ENCODE measurements at regions not wholly inside any gene's neighbourhood (a gene's known extent, or its start where the extent isn't known, plus 50 kb on each side); places are given as distances from the start of the nearest gene placed in this dataset.

DNA sequence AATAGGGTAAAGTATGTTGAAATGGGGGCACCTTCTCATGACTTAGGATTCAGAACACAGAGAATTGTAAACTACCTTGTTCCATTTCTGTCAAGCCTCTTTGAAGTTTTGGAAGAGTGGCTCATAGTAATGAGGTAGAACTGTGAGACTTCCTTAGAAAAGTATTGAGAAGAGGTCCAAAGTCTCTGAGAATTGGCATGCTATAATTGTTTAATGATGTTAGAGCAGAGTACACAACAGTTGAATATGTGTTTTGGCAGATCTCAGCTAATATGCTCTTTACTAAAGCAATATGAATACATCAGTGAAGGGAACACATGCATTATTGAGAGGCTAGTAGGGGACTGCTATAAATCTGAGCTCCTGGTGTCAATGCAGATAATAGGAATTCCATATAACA lies 579.4 kb upstream of the RIOK2 start:
- Histone ChIP-seq H3K27me3 (ENCODE audit: control insufficient read depth, insufficient read depth, low read length) (no peaks in the 10 kb centered on the region), H3K27ac (ENCODE audit: low read depth, low read length) (no peak overlapping the region), H3K4me3 (ENCODE audit: low read depth, low read length) (no peak overlapping the region), H3K9ac (ENCODE audit: low read length) (no peak overlapping the region), H3K36me3 (ENCODE audit: control insufficient read depth, insufficient read depth, low read length) (no peaks in the 10 kb centered on the region), H3K9me3 (ENCODE audit: control insufficient read depth, insufficient read depth, low read depth, low read length) (no peaks in the 10 kb centered on the region), H3K4me1 (ENCODE audit: control insufficient read depth, insufficient read depth, low read length) (no peaks in the 10 kb centered on the region)

DNA sequence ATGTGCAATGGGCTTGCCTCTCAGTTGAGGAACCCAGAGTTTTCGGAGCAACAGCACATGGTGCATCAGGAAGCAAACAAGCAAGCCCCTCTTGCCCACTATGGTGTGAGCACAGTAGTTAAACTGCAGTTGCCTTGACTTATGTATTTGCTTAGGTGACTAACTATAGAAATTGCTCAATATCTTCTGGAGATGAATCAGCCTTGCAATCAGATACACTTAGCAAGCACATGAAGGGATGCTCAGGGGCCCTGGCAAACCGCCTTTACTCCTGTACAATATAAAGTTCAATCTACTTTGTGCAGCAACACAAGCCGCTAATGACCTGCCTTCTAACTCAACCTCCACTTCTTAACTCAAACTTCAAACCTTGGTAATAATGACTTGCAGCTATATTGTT lies 581.7 kb upstream of the RIOK2 start:
- H3K27me3 ChIP-seq (ENCODE audit: control insufficient read depth, insufficient read depth, low read length), result no peaks in the 10 kb centered on the region
- H3K9ac ChIP-seq (ENCODE audit: low read length), result no peak overlapping the region
- H3K9me3 ChIP-seq (ENCODE audit: control insufficient read depth, insufficient read depth, low read depth, low read length), result no peaks in the 10 kb centered on the region
- H3K36me3 ChIP-seq (ENCODE audit: control insufficient read depth, insufficient read depth, low read length), result no peaks in the 10 kb centered on the region
- no peak overlapping the region for H3K27ac ChIP-seq (ENCODE audit: low read depth, low read length)
- no peaks in the 10 kb centered on the region for H3K4me1 ChIP-seq (ENCODE audit: control insufficient read depth, insufficient read depth, low read length)
- H3K4me3 ChIP-seq (ENCODE audit: low read depth, low read length), result no peak overlapping the region

DNA sequence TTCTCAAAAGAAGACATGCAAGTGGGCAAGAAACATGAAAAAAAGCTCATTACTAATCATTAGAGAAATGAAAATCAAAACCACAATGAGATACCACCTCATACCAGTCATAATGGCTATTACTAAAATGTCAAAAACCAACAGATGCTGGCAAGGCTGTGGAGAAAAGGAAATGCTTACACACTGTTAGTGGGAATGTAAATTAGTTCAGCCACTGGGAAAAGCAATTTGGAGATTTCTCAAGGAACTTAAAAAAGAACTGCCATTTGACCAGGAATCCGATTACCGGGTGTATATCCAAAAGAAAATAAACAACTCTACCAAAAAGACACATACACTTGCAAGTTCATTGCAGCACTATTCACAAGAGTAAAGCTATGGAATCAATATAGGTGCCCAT lies 595.4 kb upstream of the RIOK2 start:
- Histone ChIP-seq H3K36me3 (ENCODE audit: control insufficient read depth, insufficient read depth, low read length) (no peaks in the 10 kb centered on the region), H3K4me3 (ENCODE audit: low read depth, low read length) (no peak overlapping the region), H3K27ac (ENCODE audit: low read depth, low read length) (no peak overlapping the region), H3K9me3 (ENCODE audit: control insufficient read depth, insufficient read depth, low read depth, low read length) (no peaks in the 10 kb centered on the region), H3K9ac (ENCODE audit: low read length) (no peak overlapping the region), H3K27me3 (ENCODE audit: control insufficient read depth, insufficient read depth, low read length) (no peaks in the 10 kb centered on the region), H3K4me1 (ENCODE audit: control insufficient read depth, insufficient read depth, low read length) (no peaks in the 10 kb centered on the region)

DNA sequence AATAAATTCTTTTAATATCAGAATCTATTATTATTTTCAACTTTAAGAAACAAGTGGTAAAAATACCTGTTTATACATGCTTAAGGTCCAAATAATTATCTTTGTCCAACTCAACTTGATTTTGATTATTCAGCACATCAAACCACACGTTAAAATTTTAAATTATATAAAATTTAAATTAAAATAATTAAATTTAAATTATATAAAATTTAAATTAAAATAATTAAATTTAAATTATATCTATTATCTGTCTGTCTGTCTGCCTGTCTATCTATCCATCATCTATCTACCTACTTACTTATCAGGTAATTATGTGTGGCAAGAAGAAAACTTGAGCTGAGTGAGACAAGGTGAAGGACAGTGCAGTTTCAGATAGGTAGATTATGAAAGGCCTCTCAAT lies 605.3 kb upstream of the RIOK2 start:
- H3K4me1 ChIP-seq (ENCODE audit: control insufficient read depth, insufficient read depth, low read length), result no peaks in the 10 kb centered on the region
- no peak overlapping the region for H3K27ac ChIP-seq (ENCODE audit: low read depth, low read length)

DNA sequence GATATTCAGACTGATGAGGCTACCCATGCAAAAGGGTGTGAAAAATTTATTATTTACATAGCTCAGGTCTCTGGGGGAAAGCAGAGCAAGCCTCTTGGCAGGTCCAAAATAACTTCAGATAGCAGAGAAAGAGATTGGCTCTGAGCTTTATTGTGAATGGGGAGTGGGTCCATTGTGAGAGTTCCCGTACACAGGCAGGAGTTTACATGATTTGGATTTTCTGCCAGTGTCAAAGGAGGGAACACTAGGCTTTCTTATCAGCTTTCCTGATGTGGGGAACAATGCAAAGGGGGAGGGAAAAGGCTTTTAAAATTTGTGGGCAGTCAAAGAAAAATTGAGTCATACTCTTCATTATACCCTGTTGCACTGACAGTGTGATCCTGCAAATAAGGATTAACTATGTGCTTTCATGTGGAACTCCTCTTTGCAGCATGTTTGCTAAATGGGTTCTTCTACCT lies 615.0 kb upstream of the RIOK2 start:
- no peaks in the 10 kb centered on the region for H3K4me1 ChIP-seq (ENCODE audit: control insufficient read depth, insufficient read depth, low read length)
- no peaks in the 10 kb centered on the region for H3K27me3 ChIP-seq (ENCODE audit: control insufficient read depth, insufficient read depth, low read length)
- no peaks in the 10 kb centered on the region for H3K36me3 ChIP-seq (ENCODE audit: control insufficient read depth, insufficient read depth, low read length)
- no peak overlapping the region for H3K4me3 ChIP-seq (ENCODE audit: low read depth, low read length)
- H3K9me3 ChIP-seq (ENCODE audit: control insufficient read depth, insufficient read depth, low read depth, low read length), result no peaks in the 10 kb centered on the region
- H3K27ac ChIP-seq (ENCODE audit: low read depth, low read length), result no peak overlapping the region
- no peak overlapping the region for H3K9ac ChIP-seq (ENCODE audit: low read length)

More for the DNA sequence above, 605.3 kb upstream of the RIOK2 start:
- no peaks in the 10 kb centered on the region for H3K27me3 ChIP-seq (ENCODE audit: control insufficient read depth, insufficient read depth, low read length)
- H3K4me3 ChIP-seq (ENCODE audit: low read depth, low read length), result no peak overlapping the region
- no peak overlapping the region for H3K9ac ChIP-seq (ENCODE audit: low read length)
- H3K36me3 ChIP-seq (ENCODE audit: control insufficient read depth, insufficient read depth, low read length), result no peaks in the 10 kb centered on the region
- no peaks in the 10 kb centered on the region for H3K9me3 ChIP-seq (ENCODE audit: control insufficient read depth, insufficient read depth, low read depth, low read length)

DNA sequence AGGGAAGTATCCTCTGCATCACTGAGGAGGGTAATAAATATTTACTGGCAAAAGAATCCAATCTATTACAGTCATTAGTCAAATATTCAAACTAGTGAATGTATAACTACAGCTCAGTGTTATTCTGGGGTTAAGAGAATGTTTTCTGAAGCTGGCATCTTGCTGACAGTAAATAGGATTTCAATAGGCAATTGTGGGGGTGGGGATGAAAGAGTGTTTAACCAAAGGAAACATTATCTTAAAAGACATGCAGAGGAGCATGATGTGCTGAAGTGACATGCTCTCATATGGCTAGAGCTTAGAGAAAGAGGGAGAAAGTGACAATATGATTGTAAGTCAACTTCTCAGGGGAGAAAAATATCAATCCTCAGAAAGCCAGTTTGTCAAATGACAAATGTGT lies 618.4 kb upstream of the RIOK2 start:
- Histone ChIP-seq H3K36me3 (ENCODE audit: control insufficient read depth, insufficient read depth, low read length) (no peaks in the 10 kb centered on the region), H3K27ac (ENCODE audit: low read depth, low read length) (no peak overlapping the region), H3K4me1 (ENCODE audit: control insufficient read depth, insufficient read depth, low read length) (no peaks in the 10 kb centered on the region), H3K9me3 (ENCODE audit: control insufficient read depth, insufficient read depth, low read depth, low read length) (peaks cover 10% of the 10 kb centered on the region), H3K9ac (ENCODE audit: low read length) (no peak overlapping the region), H3K4me3 (ENCODE audit: low read depth, low read length) (no peak overlapping the region), H3K27me3 (ENCODE audit: control insufficient read depth, insufficient read depth, low read length) (no peaks in the 10 kb centered on the region)

DNA sequence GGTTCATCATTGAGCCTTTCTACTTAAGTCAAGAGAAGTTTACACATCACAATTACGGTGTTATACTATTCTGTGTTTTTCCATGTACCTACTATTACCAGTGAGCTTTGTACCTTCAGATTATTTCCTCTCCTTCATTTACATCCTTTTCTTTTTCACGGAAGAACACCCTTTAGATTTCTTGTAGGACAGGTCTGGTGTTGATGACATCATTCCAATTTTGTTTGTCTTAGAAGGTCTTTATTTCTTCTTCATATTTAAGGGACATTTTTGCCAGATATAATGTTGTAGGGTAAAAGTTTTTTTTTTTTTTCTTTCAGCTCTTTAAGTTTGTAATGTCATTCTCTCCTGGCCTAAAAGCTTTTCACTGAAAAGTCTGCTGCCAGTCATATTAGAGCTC lies 637.1 kb upstream of the RIOK2 start:
- Histone ChIP-seq H3K4me1 (ENCODE audit: control insufficient read depth, insufficient read depth, low read length) (no peaks in the 10 kb centered on the region), H3K27me3 (ENCODE audit: control insufficient read depth, insufficient read depth, low read length) (no peaks in the 10 kb centered on the region), H3K4me3 (ENCODE audit: low read depth, low read length) (no peak overlapping the region), H3K9me3 (ENCODE audit: control insufficient read depth, insufficient read depth, low read depth, low read length) (0 out of 2 replicates have a peak, but pooled peaks cover 4% of the 10 kb centered on the region), H3K27ac (ENCODE audit: low read depth, low read length) (no peak overlapping the region), H3K9ac (ENCODE audit: low read length) (no peak overlapping the region), H3K36me3 (ENCODE audit: control insufficient read depth, insufficient read depth, low read length) (no peaks in the 10 kb centered on the region)

DNA sequence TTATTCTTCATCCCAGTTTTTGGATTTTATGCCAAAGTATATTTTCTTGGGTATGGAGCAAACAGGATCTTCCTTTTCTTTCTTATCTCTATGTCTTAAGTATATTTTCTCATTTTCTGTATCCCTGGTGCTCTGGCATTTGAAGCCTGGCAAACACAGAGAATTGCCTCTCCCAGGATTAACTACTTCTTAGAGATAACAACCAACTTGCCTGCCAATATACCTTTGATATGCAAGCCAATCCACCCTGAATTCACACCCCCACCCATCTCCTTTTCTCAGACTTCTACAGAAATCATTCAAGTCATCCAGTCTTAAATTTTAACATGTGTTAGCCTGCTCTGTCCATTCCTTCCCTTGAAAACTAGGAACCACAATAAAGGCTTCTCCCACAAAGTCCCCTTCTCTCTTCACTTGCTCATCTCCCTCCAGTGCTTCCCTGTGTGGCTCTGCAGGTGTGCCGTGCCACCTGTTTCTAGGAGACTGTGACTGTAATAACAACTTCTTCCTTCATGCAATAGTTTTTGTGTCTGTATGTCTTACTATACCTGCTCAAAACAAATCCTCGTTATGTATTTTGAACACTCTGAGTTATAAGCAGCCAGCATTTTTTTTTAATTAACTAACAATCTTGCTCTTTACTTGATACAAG lies 649.7 kb upstream of the RIOK2 start:
- H3K4me3 ChIP-seq (ENCODE audit: low read depth, low read length), result no peak overlapping the region
- H3K27me3 ChIP-seq (ENCODE audit: control insufficient read depth, insufficient read depth, low read length), result no peaks in the 10 kb centered on the region
- H3K4me1 ChIP-seq (ENCODE audit: control insufficient read depth, insufficient read depth, low read length), result no peaks in the 10 kb centered on the region
- H3K9ac ChIP-seq (ENCODE audit: low read length), result no peak overlapping the region
- no peaks in the 10 kb centered on the region for H3K36me3 ChIP-seq (ENCODE audit: control insufficient read depth, insufficient read depth, low read length)
- H3K9me3 ChIP-seq (ENCODE audit: control insufficient read depth, insufficient read depth, low read depth, low read length), result no peaks in the 10 kb centered on the region
- H3K27ac ChIP-seq (ENCODE audit: low read depth, low read length), result no peak overlapping the region

DNA sequence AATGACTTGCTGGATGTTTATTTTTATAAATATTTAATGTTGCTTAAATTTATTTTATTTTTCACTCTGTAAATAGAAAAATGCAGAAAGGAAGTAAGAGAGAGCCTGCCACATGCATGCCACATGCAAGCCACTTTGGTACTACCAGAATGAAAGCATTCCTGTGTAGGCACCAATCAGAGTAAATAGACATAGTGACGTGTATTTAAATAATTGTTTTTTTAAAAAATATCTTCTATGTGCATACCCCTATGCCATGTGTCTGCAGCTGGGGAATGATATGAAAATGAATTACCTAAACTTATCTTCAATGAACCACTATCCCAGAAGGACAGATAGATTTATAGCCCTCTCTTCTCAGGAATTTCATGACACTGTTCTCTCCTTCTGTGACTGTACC lies 651.5 kb upstream of the RIOK2 start:
- H3K9me3 ChIP-seq (ENCODE audit: control insufficient read depth, insufficient read depth, low read depth, low read length), result no peaks in the 10 kb centered on the region
- H3K4me3 ChIP-seq (ENCODE audit: low read depth, low read length), result no peak overlapping the region
- H3K9ac ChIP-seq (ENCODE audit: low read length), result no peak overlapping the region
- no peaks in the 10 kb centered on the region for H3K27me3 ChIP-seq (ENCODE audit: control insufficient read depth, insufficient read depth, low read length)
- no peaks in the 10 kb centered on the region for H3K4me1 ChIP-seq (ENCODE audit: control insufficient read depth, insufficient read depth, low read length)
- H3K27ac ChIP-seq (ENCODE audit: low read depth, low read length), result no peak overlapping the region
- no peaks in the 10 kb centered on the region for H3K36me3 ChIP-seq (ENCODE audit: control insufficient read depth, insufficient read depth, low read length)

DNA sequence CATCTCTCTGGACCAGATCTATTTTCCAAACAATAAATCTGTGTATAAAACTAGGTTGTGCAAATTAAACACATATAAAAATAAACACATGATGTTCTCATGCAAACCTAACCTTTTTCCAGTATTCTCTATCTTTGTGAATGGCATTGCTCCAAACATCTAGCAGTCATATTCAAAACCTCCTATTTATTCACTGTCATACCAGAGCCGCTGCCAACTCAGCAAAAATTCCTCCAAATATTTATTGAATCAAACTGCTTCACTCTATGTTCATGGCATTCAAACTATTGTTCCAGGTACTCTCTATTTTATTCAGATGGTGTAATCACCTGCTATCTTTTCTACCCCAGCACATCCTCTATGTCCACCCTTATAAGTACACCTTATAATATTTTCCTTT lies 652.1 kb upstream of the RIOK2 start:
- H3K4me1 ChIP-seq (ENCODE audit: control insufficient read depth, insufficient read depth, low read length), result no peaks in the 10 kb centered on the region
- H3K4me3 ChIP-seq (ENCODE audit: low read depth, low read length), result no peak overlapping the region
- no peak overlapping the region for H3K27ac ChIP-seq (ENCODE audit: low read depth, low read length)
- H3K27me3 ChIP-seq (ENCODE audit: control insufficient read depth, insufficient read depth, low read length), result no peaks in the 10 kb centered on the region
- no peak overlapping the region for H3K9ac ChIP-seq (ENCODE audit: low read length)
- H3K9me3 ChIP-seq (ENCODE audit: control insufficient read depth, insufficient read depth, low read depth, low read length), result no peaks in the 10 kb centered on the region
- H3K36me3 ChIP-seq (ENCODE audit: control insufficient read depth, insufficient read depth, low read length), result no peaks in the 10 kb centered on the region

DNA sequence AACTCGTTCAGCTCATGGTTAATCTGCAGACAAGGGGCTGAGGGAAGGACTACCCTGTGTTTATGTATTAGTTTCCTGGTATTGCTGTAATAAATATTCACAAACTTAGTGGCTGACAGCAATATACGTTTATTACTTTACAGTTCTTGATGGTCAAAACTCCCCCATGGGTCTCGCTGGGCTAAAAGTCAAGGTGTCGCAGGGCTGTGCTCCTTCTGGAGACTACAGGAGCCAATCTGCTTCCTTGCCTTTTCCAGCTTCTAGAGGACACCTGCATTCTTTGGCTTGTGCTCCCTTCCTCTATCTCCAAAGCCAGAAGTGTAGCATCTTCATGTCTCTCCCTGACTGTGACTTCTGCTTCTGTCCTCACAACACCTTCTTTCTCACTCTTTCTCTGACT lies 653.8 kb upstream of the RIOK2 start:
- H3K27me3 ChIP-seq (ENCODE audit: control insufficient read depth, insufficient read depth, low read length), result no peaks in the 10 kb centered on the region
- H3K36me3 ChIP-seq (ENCODE audit: control insufficient read depth, insufficient read depth, low read length), result no peaks in the 10 kb centered on the region
- no peak overlapping the region for H3K4me3 ChIP-seq (ENCODE audit: low read depth, low read length)
- H3K9me3 ChIP-seq (ENCODE audit: control insufficient read depth, insufficient read depth, low read depth, low read length), result no peaks in the 10 kb centered on the region
- H3K9ac ChIP-seq (ENCODE audit: low read length), result no peak overlapping the region
- H3K27ac ChIP-seq (ENCODE audit: low read depth, low read length), result no peak overlapping the region
- no peaks in the 10 kb centered on the region for H3K4me1 ChIP-seq (ENCODE audit: control insufficient read depth, insufficient read depth, low read length)

DNA sequence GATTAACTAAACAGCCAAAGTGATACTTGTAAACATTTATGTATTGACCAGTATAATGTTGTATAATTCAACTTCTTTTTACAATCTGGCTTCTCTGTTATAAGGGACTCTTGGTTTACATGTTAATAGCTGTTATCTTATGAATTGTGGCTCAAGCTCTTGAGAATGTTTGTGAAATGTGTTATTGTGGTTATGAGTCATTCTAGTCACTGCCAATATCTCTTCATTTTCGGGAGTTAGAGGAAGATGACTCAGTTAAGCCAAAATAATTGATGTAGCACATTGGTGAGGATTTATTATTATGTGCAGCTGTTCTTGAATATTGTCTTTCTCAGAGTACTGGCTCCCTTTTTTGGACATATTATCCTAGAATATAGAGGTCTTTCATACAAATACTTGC lies 655.2 kb upstream of the RIOK2 start:
- Histone ChIP-seq H3K36me3 (ENCODE audit: control insufficient read depth, insufficient read depth, low read length) (no peaks in the 10 kb centered on the region), H3K9me3 (ENCODE audit: control insufficient read depth, insufficient read depth, low read depth, low read length) (no peaks in the 10 kb centered on the region), H3K27me3 (ENCODE audit: control insufficient read depth, insufficient read depth, low read length) (no peaks in the 10 kb centered on the region), H3K27ac (ENCODE audit: low read depth, low read length) (no peak overlapping the region), H3K4me3 (ENCODE audit: low read depth, low read length) (no peak overlapping the region), H3K9ac (ENCODE audit: low read length) (no peak overlapping the region), H3K4me1 (ENCODE audit: control insufficient read depth, insufficient read depth, low read length) (no peaks in the 10 kb centered on the region)

Data from HUES6 (cell line).